GM04503 (cell line): ENCODE measurements at regions not wholly inside any gene's neighbourhood (a gene's known extent, or its start where the extent isn't known, plus 50 kb on each side); places are given as distances from the start of the nearest gene placed in this dataset.
A peak's percentile ranks its signal among the peaks of the same experiment; 100 is the strongest.

ENCODE experiments used
- DNase-seq: peaks from one replicate; pipeline ENCODE4 v3.0.0-alpha.2; 2012; ENCODE audit warnings: low read depth

GRCh38 chr2:220057391-220057790 is 430.0 kb downstream of the SLC4A3 start:
- DNase-seq = no peak

GRCh38 chr2:220057916-220058315 is 430.5 kb downstream of the SLC4A3 start:
- DNase-seq = no peak

GRCh38 chr2:220064111-220065030 is 436.9 kb downstream of the SLC4A3 start:
- no peak for DNase-seq

GRCh38 chr2:220065581-220065980 is 438.2 kb downstream of the SLC4A3 start:
- DNase-seq = no peak

- no peak for DNase-seq
Measured at GRCh38 chr2:220068846-220069245, 441.4 kb downstream of the SLC4A3 start.

- no peak for DNase-seq
Measured at GRCh38 chr2:220070349-220070748, 442.9 kb downstream of the SLC4A3 start.

GRCh38 chr2:220071696-220072095 is 444.3 kb downstream of the SLC4A3 start:
- DNase-seq = no peak

- no peak for DNase-seq
Measured at GRCh38 chr2:220072669-220073220, 445.3 kb downstream of the SLC4A3 start.

GRCh38 chr2:220075835-220076234 is 448.4 kb downstream of the SLC4A3 start:
- no peak for DNase-seq

- peak; percentile 39 for DNase-seq
Measured at GRCh38 chr2:220076734-220077133, 449.3 kb downstream of the SLC4A3 start.

- DNase-seq = no peak
Measured at GRCh38 chr2:220077488-220077887, 450.1 kb downstream of the SLC4A3 start.

- DNase-seq = peak; percentile 41
Measured at GRCh38 chr2:220078439-220078838, 451.0 kb downstream of the SLC4A3 start.

GRCh38 chr2:220079595-220079994 is 452.2 kb downstream of the SLC4A3 start:
- DNase-seq = no peak

GRCh38 chr2:220081171-220081570 is 453.7 kb downstream of the SLC4A3 start:
- DNase-seq = no peak

- DNase-seq = no peak
Measured at GRCh38 chr2:220090050-220090449, 462.6 kb downstream of the SLC4A3 start.

- no peak for DNase-seq
Measured at GRCh38 chr2:220096406-220096805, 469.0 kb downstream of the SLC4A3 start.

GRCh38 chr2:220101980-220102379 is 474.6 kb downstream of the SLC4A3 start:
- DNase-seq = no peak

- DNase-seq = no peak
Measured at GRCh38 chr2:220103596-220103995, 476.2 kb downstream of the SLC4A3 start.

- DNase-seq = peak; percentile 53
Measured at GRCh38 chr2:220104871-220105351, 477.5 kb downstream of the SLC4A3 start.

- DNase-seq = no peak
Measured at GRCh38 chr2:220106065-220106464, 478.6 kb downstream of the SLC4A3 start.

- DNase-seq = no peak
Measured at GRCh38 chr2:220107380-220107791, 480.0 kb downstream of the SLC4A3 start.

- DNase-seq = no peak
Measured at GRCh38 chr2:220114443-220114842, 487.0 kb downstream of the SLC4A3 start.

- DNase-seq = no peak
Measured at GRCh38 chr2:220117025-220117424, 489.6 kb downstream of the SLC4A3 start.
